ENCODE measurements at regions not wholly inside any gene's neighbourhood (a gene's known extent, or its start where the extent isn't known, plus 50 kb on each side); places are given as distances from the start of the nearest gene placed in this dataset.

DNA sequence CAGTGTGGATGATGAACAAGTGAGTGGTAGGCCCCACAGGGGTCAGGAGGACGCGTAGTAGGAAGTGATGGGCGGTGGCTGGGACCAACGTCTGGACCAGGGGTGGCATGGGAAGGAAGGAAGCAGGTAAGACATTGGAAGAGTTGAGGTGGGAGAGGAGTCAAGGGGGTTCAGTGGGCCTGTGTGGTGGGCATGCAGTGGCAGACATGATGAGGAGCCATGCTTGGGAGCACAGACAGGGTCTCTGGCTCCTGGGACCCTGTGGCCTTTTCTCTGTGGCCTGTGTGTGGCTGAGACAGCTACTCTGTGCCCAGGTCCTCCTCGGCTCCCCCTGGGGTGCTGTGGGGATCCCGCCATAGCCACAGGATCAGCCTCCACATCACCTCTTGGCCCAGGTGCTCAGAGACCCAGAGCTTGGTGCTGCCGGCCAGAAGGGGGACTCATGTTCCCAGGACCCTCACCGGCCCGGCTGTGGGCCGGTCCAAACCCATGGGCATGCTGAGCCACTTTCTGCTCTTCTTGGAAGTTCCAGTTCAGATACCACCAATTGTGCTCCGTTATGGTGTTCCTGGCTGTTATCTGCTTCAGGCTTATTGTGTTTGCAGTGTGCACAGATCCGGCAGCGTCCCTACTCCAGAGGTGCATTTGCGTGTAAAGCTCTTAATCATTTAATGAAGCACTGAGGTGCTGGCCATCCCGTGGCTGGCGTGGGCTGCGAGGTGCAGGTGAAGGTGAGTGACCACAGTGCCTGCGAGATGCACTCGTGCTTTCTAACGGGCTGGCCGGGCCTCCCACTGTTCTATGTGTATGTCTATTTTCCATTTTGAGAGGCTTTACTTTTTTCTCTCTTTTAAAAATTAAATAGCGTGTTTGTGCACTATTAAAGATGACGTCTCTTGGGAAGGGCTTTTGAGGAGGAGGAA, 147.9 kb downstream of the TEX29 start:
- intact Hi-C loops (cut with DNase I; ENCODE audit: low total_unique reads): no loop called here
- WGBS, 2 donors: 82 to 89% methylated on average over 22 to 23 of the region's 23 CpGs

GRCh38 chr13:111469450-111469849, 149.0 kb downstream of the TEX29 start:
- Histone ChIP-seq H3K27me3 (no peaks in the 10 kb centered on the region), H3K4me3 (no peak overlapping the region), H3K27ac (no peak overlapping the region), H3K9me3 (no peaks in the 10 kb centered on the region), H3K4me1 (no peaks in the 10 kb centered on the region), H3K36me3 (ENCODE audit: low read depth, missing control alignments) (no peaks in the 10 kb centered on the region)
- DNase-seq: peak; percentile 9
- TF ChIP-seq POLR2A (IDR thresholded peaks at IDR 0.05) (no peak), CTCF (IDR thresholded peaks at IDR 0.05) (no peak)
- 91 to 95% methylated on average over 5 of the region's 5 CpGs for WGBS, 2 donors
- intact Hi-C loops (cut with DNase I; ENCODE audit: low total_unique reads): no loop called here

More for the DNA sequence above, 147.9 kb downstream of the TEX29 start:
- Histone ChIP-seq H3K27ac (no peak overlapping the region), H3K9me3 (no peaks in the 10 kb centered on the region), H3K4me3 (no peak overlapping the region), H3K27me3 (no peaks in the 10 kb centered on the region), H3K4me1 (no peaks in the 10 kb centered on the region), H3K36me3 (ENCODE audit: low read depth, missing control alignments) (no peaks in the 10 kb centered on the region)
- TF ChIP-seq CTCF (IDR thresholded peaks at IDR 0.05): no peak
- TF ChIP-seq POLR2A (IDR thresholded peaks at IDR 0.05): no peak
- DNase-seq: peak; percentile 6

GRCh38 chr13:111469916-111470506, 149.6 kb downstream of the TEX29 start:
- no peak overlapping the region for H3K4me3 ChIP-seq
- H3K27ac ChIP-seq: no peak overlapping the region
- intact Hi-C loops (cut with DNase I; ENCODE audit: low total_unique reads): loop anchor here (5.0 kb wide), 2 partner anchors 977 to 1137 kb away; no protein-coding TSS in a partner anchor
- no peaks in the 10 kb centered on the region for H3K36me3 ChIP-seq (ENCODE audit: low read depth, missing control alignments)
- DNase-seq: peak; percentile 7
- H3K27me3 ChIP-seq: no peaks in the 10 kb centered on the region
- H3K4me1 ChIP-seq: no peaks in the 10 kb centered on the region
- H3K9me3 ChIP-seq: no peaks in the 10 kb centered on the region
- WGBS, 2 donors: 74 to 76% methylated on average over 14 to 20 of the region's 20 CpGs
- no peak for TF ChIP-seq POLR2A (IDR thresholded peaks at IDR 0.05)
- no peak for TF ChIP-seq CTCF (IDR thresholded peaks at IDR 0.05)

DNA sequence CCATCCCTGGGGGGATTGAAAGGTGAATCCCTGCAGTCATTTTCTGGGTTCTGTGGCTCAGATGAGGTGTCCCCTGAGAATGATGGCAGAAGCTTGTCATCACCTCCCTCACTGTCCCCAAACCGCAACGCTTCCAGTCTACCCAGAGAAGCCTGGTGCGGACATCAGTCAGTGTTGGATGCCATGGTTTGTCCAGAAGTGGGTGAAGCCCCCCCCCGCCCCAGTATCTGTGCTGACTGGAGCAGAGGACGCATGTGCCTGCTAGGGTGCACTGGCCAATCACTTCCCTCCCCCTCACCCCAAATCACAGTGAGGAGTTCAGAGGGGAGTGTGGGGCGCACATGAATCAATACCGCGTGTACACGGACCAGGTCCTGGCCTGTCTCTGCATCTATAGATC, 150.5 kb downstream of the TEX29 start:
- WGBS, 2 donors: 88 to 94% methylated on average over 8 to 9 of the region's 9 CpGs
- TF ChIP-seq CTCF (IDR thresholded peaks at IDR 0.05) (no peak), POLR2A (IDR thresholded peaks at IDR 0.05) (no peak)
- intact Hi-C loops (cut with DNase I; ENCODE audit: low total_unique reads): loop anchor here (5.0 kb wide), 2 partner anchors 976 to 1136 kb away; no protein-coding TSS in a partner anchor
- H3K4me3 ChIP-seq: no peak overlapping the region
- H3K4me1 ChIP-seq: no peaks in the 10 kb centered on the region
- H3K36me3 ChIP-seq (ENCODE audit: low read depth, missing control alignments): no peaks in the 10 kb centered on the region
- no peaks in the 10 kb centered on the region for H3K9me3 ChIP-seq
- H3K27me3 ChIP-seq: no peaks in the 10 kb centered on the region
- peak; percentile 5 for DNase-seq
- no peak overlapping the region for H3K27ac ChIP-seq

Measured in testis (tissue), 2 donors.